ENCODE measurements at regions not wholly inside any gene's neighbourhood (a gene's known extent, or its start where the extent isn't known, plus 50 kb on each side); places are given as distances from the start of the nearest gene placed in this dataset.
A peak's percentile ranks its signal among the peaks of the same experiment; 100 is the strongest.

- no peak for DNase-seq (ENCODE audit: low read depth)
Observed at GRCh38 chr5:1706428-1706827, 93.2 kb downstream of the MRPL36 start.

DNA sequence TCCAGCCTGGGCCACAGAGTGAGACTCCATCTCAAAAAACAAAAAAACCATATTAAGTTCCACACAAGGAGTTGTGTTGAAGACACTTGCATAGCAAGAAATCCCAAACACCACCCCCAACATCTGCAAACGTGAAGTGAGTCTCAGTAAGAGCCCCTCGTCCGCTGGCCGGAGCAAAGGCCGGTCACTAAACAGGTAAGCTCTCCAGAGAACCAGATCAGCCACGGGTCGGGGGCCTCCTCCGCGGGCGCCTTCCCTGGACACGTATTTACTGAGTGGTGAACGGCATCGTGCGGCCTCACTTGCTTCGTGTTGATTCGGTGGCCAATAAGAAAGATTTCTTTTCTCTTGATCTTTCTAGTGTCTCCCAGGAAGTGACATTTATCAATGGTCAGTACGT lies 93.6 kb downstream of the MRPL36 start:
- DNase-seq (ENCODE audit: low read depth) = no peak

DNA sequence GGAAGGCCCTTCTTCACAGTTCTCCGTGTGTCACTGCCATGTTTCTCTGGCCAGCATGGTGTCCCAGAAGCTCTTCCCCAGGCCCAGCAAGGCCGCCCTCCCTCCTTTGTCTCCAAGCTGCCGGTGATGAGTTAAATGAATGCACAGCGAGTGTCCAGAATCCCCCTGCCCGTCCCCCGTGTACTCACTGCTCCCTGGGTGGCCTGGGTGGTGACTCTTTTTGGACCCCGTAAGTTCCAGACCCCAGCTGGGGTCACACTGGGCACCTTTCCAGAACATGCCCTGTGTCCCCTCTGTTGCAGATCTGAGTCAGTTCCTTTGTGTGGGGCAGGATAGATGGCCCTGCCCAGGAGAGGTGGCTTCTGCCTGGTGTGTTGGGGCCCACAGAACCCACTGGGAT lies 95.0 kb downstream of the MRPL36 start:
- DNase-seq (ENCODE audit: low read depth) = no peak

DNA sequence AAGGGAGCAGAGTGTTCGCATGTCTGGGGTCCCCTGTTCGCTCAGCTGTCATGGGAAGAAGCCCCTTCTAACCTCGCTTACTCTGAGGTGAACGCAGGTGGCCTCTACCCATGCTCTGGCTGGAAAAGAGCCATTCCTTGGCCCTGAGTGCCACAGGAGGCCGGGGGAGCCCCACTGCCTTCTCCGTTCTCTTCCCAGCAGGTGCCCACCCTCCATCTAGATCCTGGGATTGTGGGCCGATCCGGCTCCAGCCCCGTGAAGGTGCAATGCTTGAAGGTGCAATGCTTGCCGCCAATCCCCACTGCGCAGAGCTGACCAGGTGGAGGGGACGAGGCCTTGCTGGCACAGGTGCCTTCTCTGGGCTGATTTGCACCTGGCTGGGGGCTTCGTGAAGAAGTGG lies 95.4 kb downstream of the MRPL36 start:
- DNase-seq (ENCODE audit: low read depth) = no peak

DNA sequence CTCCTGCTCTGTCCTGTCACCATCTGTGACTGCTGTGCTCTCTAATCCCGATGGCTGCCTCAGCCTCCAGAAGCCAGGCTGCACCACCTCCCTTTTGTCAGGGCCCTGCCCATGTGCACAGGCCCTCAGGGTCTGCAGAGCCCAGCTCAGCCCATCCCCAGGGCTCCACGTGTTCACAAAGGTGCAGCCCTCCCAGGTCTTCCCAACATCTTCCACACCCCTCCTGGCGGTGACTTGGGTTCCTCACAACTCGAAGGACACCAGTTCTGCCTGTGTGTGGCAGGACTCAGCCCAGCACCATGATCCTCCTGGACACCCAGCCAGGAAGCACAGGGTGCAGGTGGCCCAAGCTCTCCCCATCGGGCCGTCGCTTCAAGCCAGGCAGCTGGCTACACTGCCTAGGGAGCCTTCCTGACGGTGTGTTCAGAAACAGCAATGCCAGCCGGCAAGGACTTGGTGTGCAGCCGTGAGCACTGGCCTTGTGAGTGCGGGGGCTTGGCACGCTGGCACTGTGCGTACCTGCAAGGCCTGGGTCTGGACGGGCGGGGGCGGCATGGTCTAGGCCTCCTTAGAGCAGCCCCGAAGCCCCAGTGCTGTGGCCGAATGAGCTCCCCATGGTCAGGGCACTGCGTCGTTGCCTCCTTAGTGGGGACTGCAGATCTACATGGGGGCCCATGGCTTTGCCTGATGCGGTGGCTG lies 96.1 kb downstream of the MRPL36 start:
- no peak for DNase-seq (ENCODE audit: low read depth)

- DNase-seq (ENCODE audit: low read depth) = no peak
Observed at GRCh38 chr5:1702318-1702717, 97.3 kb downstream of the MRPL36 start.

DNA sequence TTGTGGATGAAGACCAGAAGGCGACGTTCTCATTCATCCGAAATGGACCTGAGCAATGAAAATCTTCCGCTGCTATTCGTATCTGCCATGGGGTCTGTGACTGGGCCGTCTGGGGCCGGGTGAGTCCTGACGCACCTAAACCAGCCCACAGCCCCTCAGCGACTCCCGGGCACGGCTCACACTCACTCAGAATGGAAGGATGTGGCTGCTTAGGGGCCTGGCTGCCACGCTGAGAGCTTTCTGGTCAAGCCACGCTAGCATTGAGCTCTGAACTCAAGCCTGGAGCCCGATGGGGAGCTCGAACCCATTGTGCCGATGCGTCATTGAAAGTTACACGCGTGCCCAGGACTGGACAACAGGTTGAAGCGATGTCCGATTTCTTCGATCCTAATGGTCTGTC lies 97.8 kb downstream of the MRPL36 start:
- no peak for DNase-seq (ENCODE audit: low read depth)

- no peak for DNase-seq (ENCODE audit: low read depth)
Observed at GRCh38 chr5:1701216-1701864, 98.3 kb downstream of the MRPL36 start.

- DNase-seq (ENCODE audit: low read depth) = no peak
Observed at GRCh38 chr5:1699394-1699793, 100.2 kb downstream of the MRPL36 start.

DNA sequence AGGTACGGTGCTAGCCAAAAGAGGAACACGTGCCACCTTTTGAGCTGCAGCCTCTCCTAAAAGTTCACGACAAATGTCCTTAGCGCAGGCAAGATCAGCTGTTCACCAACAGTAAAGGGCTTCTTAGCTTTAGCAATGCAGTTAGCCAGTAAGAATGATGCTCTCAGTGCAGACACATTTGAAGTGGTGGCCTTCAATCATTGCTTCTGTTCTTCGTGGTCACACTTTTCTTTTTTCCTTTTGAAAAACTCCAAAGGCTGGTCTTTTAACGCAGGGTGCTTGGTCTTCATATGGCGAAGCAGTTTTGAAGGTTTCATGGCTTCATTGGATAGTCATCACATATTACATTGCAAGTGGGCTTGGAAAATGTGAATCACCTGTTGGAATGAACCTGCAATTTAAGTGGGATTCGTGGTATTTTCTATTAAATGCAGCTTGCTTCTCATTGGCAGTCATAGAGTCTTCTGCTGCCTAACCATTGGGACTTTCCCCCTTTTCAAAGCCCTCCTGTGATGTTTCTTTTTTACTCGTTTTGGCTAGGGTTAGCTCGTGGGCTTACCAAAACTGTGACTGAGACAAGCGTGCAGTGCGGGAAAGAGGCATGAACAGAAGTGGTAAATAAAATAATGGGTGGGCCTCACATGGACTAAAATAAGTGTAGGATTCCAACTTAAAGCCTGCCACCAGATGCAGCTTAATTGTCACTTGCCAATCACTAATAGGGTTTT lies 100.9 kb downstream of the MRPL36 start:
- no peak for DNase-seq (ENCODE audit: low read depth)

DNA sequence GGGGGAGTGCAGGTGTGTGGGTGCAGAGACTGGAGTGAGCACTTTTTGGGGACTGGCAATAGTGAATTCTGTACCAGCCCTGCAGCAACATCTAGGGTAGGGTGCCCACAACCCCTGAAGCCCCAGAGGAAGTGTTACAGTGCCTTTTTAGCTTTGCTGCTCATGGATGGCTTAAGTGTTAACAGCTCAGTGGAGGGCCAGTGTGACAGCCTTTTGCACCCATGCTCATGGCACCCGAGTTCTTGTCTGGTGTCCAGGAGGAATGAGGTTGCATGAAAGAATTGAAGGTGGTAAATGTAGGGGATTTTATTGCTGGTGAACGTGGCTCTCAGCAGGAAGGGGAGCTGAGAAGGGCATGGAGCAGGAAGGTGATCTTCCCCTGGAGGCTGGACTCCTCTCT lies 107.3 kb downstream of the MRPL36 start:
- DNase-seq (ENCODE audit: low read depth) = no peak

DNA sequence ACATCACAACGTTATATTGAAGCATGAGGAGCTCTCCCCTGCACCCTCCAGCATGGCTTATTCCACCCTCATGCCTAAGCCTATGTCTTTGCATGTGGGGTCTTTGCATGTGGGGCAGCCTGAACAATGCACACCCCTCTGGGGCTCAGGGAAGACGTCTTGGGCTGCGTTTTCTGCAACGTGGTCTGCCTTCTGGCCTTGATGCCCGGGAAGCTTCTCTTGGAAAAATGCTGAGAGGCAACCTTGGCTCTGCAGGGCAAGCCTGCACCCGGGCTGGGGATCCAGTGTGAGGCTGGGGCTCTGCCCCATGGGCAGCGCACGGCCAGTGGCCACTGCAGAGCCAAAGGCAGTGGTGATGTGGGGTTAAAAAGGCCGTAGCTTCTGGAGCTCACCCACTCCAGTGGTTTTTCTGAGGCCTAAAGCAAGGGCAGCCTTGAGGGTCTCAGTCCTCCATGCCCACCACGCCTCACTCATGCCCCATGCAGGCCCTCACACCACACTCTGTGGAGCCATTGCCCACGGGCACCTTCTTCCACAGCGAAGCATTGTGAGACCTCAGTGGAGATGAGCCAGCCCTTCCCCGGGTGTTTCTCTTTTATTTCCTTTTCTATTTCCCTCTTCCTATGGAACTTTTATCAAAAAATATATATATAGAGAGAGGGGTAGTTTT lies 112.2 kb downstream of the MRPL36 start:
- no peak for DNase-seq (ENCODE audit: low read depth)

GRCh38 chr5:1686016-1686802 lies 113.4 kb downstream of the MRPL36 start:
- no peak for DNase-seq (ENCODE audit: low read depth)

DNA sequence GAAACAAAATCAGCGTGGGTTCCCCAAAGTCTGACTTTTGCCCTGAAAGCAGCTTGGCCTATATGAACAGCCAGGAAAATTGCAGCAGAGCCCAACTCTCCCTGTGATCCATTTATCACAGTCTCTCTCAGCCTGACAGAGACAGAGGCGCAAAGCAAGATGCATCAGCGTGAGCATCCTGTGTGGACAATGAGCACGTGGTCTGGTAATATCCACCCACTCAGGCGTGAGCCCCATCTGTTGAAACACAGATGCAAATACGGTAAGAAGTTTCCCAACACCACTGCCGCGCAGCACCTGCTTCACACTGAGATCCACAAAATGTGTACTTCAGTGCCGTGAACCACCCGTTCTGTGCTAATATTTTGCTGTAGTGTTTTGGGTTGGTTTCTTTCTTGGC lies 114.6 kb downstream of the MRPL36 start:
- no peak for DNase-seq (ENCODE audit: low read depth)

DNA sequence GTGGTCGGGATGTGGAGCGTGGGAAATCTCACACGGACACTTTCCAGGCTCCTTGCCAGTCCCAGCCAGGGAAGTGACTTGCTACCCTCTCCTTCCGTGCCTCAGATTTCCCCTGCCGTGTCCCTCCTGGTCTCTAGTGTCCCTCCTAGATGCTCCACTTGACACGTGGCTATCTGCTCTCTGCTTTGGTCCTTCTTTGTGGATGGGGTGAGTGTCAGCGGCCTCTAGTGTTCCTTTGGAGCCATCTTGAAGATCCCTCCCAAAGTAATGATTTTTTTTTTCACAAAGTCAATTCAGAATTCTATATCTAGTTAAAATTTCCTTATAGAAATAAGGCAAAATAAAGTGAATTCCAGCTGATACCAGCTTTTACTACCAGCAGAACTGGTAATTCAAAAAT lies 117.7 kb downstream of the MRPL36 start:
- DNase-seq (ENCODE audit: low read depth) = no peak

- peak; percentile 8 for DNase-seq (ENCODE audit: low read depth)
Observed at GRCh38 chr5:1673042-1673677, 126.5 kb downstream of the MRPL36 start.

- no peak for DNase-seq (ENCODE audit: low read depth)
Observed at GRCh38 chr5:1672396-1672795, 127.2 kb downstream of the MRPL36 start.

DNA sequence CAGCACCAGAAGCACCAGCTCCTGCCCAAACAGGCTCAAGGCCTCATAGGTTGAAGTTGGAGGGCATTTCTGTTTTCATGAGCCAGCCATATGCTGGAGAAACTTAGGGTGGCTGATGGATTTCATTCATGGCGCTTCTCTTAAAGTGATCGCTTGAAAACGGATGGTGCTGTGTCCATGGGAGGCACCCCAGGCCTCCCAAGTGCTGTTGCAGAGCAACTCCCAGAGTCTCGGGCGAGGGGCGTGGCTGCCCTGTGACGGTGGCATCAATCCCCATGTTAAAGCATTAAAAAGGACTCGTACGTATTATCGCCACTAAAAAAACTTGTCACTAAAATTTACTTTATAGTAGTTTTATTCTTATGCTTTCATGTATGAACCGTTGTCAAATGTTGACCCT lies 128.3 kb downstream of the MRPL36 start:
- no peak for DNase-seq (ENCODE audit: low read depth)

GRCh38 chr5:1670351-1670750 lies 129.3 kb downstream of the MRPL36 start:
- DNase-seq (ENCODE audit: low read depth) = peak; percentile 13

DNA sequence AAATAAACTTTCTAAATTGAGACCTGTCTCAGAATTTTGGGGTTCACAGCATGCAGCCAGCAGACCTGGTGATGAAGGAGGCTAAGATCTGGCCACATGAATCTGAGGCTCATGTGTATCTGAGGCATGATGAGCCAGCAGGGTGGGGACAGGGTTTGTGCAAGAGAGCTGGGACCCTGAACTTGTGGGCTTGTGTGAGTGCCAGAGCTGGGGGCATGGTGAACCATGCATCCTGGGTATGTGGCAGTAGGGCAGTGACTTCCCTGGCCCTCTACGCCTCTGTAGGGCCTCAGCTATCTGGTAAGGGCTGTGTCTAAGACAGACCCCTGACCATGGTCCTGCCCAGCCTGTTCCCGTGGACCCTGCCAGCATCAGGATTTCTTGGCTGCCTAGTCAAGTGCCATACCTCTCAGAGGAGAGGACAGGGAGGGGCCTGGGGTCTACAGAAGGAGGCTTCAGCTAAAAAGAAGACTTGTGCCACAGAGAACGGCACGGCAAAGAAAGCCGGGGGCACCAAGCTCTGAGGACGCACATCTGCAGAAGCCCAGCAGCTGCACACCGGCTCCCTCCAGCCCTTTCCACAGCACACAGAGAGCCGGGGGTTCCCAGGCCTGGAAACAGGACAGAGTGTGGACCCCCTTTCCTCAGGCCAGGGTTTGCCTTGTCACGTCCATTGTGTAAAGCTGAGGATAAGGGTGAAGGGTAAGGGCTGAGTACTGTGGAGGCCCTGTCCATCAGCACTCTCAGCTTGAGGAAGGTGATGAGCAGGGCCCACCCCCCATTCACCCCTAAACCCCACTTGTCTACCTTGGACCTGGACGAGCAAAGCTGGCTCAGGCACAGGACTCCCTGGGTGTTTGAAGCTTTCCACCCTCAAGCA lies 130.1 kb downstream of the MRPL36 start:
- no peak for DNase-seq (ENCODE audit: low read depth)
